ENCODE measurements at regions not wholly inside any gene's neighbourhood (a gene's known extent, or its start where the extent isn't known, plus 50 kb on each side); places are given as distances from the start of the nearest gene placed in this dataset.

DNA sequence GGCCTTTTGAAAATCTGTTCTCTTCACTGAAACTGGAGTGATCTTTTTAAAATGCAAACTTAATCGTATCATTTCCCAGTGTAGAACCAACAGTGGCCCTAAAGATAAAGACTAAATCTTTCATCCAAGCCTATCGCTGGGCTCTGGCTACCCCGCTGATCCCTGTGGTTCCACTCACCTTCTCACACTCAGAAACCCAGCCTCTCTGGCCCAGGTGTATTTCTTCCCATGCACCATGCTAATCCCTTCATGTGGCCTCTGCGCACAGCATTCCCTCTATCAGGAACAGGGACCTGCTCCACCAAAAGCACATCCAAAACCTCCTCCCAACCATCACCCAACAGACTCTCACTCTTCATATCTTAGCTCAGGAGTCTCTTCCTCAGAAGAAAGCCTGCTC, 214.1 kb upstream of the DAPK1 start:
- Histone ChIP-seq H3K4me1 (ENCODE audit: control insufficient read depth in 5 of 5, insufficient read depth in 5 of 5, low read length in 5 of 5) (peaks cover 0 to 12% (median 4%) of the 10 kb centered on the region in 5 donors), H3K36me3 (ENCODE audit: control insufficient read depth in 4 of 4, insufficient read depth in 4 of 4, low read length in 4 of 4) (no peaks in the 10 kb centered on the region), H3K9ac (ENCODE audit: insufficient read depth in 1 of 2, low read length in 2 of 2) (no peak overlapping the region), H3K4me3 (no peak overlapping the region), H3K27me3 (ENCODE audit: control insufficient read depth in 3 of 3, insufficient read depth in 3 of 3, low read length in 2 of 3) (no peaks in the 10 kb centered on the region), H3K27ac (ENCODE audit: low read depth in 1 of 2, low read length in 1 of 2) (no peak overlapping the region), H3K9me3 (ENCODE audit: control insufficient read depth in 4 of 4, insufficient read depth in 3 of 4, low read length in 3 of 4) (no peaks in the 10 kb centered on the region)
- WGBS, 2 donors: 96 to 97% methylated on average over 4 of the region's 4 CpGs
- DNase-seq (no peak), ATAC-seq (ENCODE audit: insufficient read depth, low FRiP score) (no peak)
- TF ChIP-seq, protein P1, sequence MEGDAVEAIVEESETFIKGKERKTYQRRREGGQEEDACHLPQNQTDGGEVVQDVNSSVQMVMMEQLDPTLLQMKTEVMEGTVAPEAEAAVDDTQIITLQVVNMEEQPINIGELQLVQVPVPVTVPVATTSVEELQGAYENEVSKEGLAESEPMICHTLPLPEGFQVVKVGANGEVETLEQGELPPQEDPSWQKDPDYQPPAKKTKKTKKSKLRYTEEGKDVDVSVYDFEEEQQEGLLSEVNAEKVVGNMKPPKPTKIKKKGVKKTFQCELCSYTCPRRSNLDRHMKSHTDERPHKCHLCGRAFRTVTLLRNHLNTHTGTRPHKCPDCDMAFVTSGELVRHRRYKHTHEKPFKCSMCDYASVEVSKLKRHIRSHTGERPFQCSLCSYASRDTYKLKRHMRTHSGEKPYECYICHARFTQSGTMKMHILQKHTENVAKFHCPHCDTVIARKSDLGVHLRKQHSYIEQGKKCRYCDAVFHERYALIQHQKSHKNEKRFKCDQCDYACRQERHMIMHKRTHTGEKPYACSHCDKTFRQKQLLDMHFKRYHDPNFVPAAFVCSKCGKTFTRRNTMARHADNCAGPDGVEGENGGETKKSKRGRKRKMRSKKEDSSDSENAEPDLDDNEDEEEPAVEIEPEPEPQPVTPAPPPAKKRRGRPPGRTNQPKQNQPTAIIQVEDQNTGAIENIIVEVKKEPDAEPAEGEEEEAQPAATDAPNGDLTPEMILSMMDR (IDR thresholded peaks at IDR 0.05; ENCODE audit: control extremely low read depth, extremely low read depth): no peak

DNA sequence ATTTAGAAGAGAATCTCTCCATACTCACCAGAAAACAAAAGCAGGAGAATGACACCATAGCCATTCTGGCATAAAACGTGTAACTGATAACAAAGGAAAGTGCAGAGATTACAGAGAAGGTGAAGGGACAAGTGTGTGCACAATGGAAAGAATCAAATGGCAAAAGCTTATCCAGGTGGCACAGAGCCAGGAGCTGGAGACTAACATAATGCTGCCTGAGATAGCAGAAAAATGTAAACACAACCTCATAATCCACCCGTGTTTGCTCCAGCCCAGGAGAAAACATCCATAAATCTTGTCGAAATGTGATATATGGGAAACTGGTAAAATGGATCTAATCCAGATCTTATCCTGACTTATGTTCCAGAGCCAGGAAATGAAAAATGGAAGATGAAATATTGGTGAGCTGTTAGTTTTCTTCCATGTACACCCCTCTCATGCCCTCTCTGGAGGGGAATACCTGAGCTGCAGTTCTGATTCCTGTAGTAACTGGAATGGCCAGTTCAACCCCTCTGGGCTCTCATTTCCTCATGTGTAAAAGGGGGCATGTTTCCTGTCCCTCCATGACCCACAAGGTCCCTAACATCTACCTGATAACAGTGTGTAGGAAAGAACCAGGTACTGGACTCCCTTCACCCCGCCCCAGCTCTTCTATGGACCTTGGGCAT, 212.3 kb upstream of the DAPK1 start:
- Histone ChIP-seq H3K27me3 (ENCODE audit: control insufficient read depth in 3 of 3, insufficient read depth in 3 of 3, low read length in 2 of 3) (no peaks in the 10 kb centered on the region), H3K9ac (ENCODE audit: insufficient read depth in 1 of 2, low read length in 2 of 2) (no peak overlapping the region), H3K36me3 (ENCODE audit: control insufficient read depth in 4 of 4, insufficient read depth in 4 of 4, low read length in 4 of 4) (no peaks in the 10 kb centered on the region), H3K4me1 (ENCODE audit: control insufficient read depth in 5 of 5, insufficient read depth in 5 of 5, low read length in 5 of 5) (peaks cover 0 to 12% (median 0%) of the 10 kb centered on the region in 5 donors), H3K27ac (ENCODE audit: low read depth in 1 of 2, low read length in 1 of 2) (no peak overlapping the region), H3K9me3 (ENCODE audit: control insufficient read depth in 4 of 4, insufficient read depth in 3 of 4, low read length in 3 of 4) (no peaks in the 10 kb centered on the region), H3K4me3 (no peak overlapping the region)
- ATAC-seq (ENCODE audit: insufficient read depth, low FRiP score) (no peak), DNase-seq (peak; percentile 40 to 60 (median 49))
- TF ChIP-seq, protein P1 (IDR thresholded peaks at IDR 0.05; ENCODE audit: control extremely low read depth, extremely low read depth): no peak
- WGBS, 2 donors: 42 to 55% methylated on average over 4 of the region's 4 CpGs

DNA sequence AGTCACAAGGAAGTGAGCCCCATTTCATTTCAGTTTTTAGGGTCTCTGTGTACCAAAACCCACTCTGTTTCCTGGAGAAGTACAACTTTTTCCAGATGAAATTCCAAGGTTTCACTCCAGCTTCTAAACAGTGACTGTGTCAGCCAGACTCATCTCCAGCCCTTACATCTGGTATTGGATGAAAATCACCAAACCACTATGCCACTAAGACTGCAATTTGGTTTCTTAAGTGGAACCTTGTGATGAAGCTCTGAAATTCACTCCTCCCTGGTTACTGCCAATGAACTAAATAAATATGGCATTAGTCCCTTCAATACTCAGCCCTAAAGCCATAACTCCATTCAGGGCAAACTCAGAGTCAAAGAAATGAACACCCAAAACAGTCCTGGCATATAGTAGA, 211.2 kb upstream of the DAPK1 start:
- Histone ChIP-seq H3K27ac (ENCODE audit: low read depth in 1 of 2, low read length in 1 of 2) (no peak overlapping the region), H3K9me3 (ENCODE audit: control insufficient read depth in 4 of 4, insufficient read depth in 3 of 4, low read length in 3 of 4) (no peaks in the 10 kb centered on the region), H3K9ac (ENCODE audit: insufficient read depth in 1 of 2, low read length in 2 of 2) (no peak overlapping the region), H3K27me3 (ENCODE audit: control insufficient read depth in 3 of 3, insufficient read depth in 3 of 3, low read length in 2 of 3) (no peaks in the 10 kb centered on the region), H3K4me3 (no peak overlapping the region), H3K4me1 (ENCODE audit: control insufficient read depth in 5 of 5, insufficient read depth in 5 of 5, low read length in 5 of 5) (peaks cover 0 to 12% (median 0%) of the 10 kb centered on the region in 5 donors), H3K36me3 (ENCODE audit: control insufficient read depth in 4 of 4, insufficient read depth in 4 of 4, low read length in 4 of 4) (no peaks in the 10 kb centered on the region)
- DNase-seq: no peak
- TF ChIP-seq, protein P1 (IDR thresholded peaks at IDR 0.05; ENCODE audit: control extremely low read depth, extremely low read depth): no peak
- ATAC-seq (ENCODE audit: insufficient read depth, low FRiP score): no peak

Data from lung (tissue), 11 donors.